ENCODE measurements at regions not wholly inside any gene's neighbourhood (a gene's known extent, or its start where the extent isn't known, plus 50 kb on each side); places are given as distances from the start of the nearest gene placed in this dataset.

GRCh38 chr10:131537281-131537680 is 225.8 kb upstream of the TCERG1L start:
- Mint-ChIP-seq H3K36me3 (ENCODE audit: insufficient read depth, unreplicated experiment) (no peaks in the 10 kb centered on the region), H3K9me3 (ENCODE audit: low read depth, unreplicated experiment) (no peaks in the 10 kb centered on the region), H3K4me1 (ENCODE audit: low read depth, unreplicated experiment) (no peaks in the 10 kb centered on the region), H3K27ac (ENCODE audit: unreplicated experiment) (no peak overlapping the region), H3K27me3 (ENCODE audit: unreplicated experiment) (peaks cover 60% of the 10 kb centered on the region), H3K4me3 (ENCODE audit: low read depth, unreplicated experiment) (no peak overlapping the region)
- BruUV-seq (replicated peaks), result no TSS peak
- TF ChIP-seq CTCF (IDR thresholded peaks at IDR 0.05; ENCODE audit: unreplicated experiment), result no peak
- intact Hi-C loops (cut with micrococcal nuclease; ENCODE audit: unreplicated experiment), result no loop called here
- CTCF ChIA-PET, result no interaction called here
- DNase-seq, result no peak

GRCh38 chr10:131544495-131544894 is 233.0 kb upstream of the TCERG1L start:
- no TSS peak for BruUV-seq (replicated peaks)
- CTCF ChIA-PET, result interaction anchor here (0.6 kb wide), 1 partner anchor 1118 kb away, joined by 3 read pairs; no protein-coding TSS in a partner anchor
- Mint-ChIP-seq H3K27me3 (ENCODE audit: unreplicated experiment) (peaks cover 64% of the 10 kb centered on the region), H3K27ac (ENCODE audit: unreplicated experiment) (no peak overlapping the region), H3K4me3 (ENCODE audit: low read depth, unreplicated experiment) (no peak overlapping the region), H3K36me3 (ENCODE audit: insufficient read depth, unreplicated experiment) (no peaks in the 10 kb centered on the region), H3K9me3 (ENCODE audit: low read depth, unreplicated experiment) (no peaks in the 10 kb centered on the region), H3K4me1 (ENCODE audit: low read depth, unreplicated experiment) (peaks cover 10% of the 10 kb centered on the region)
- no peak for TF ChIP-seq CTCF (IDR thresholded peaks at IDR 0.05; ENCODE audit: unreplicated experiment)
- no peak for DNase-seq
- intact Hi-C loops (cut with micrococcal nuclease; ENCODE audit: unreplicated experiment), result no loop called here

GRCh38 chr10:131546086-131546810 is 234.7 kb upstream of the TCERG1L start:
- H3K9me3 Mint-ChIP-seq (ENCODE audit: low read depth, unreplicated experiment), result no peaks in the 10 kb centered on the region
- peaks cover 47% of the 10 kb centered on the region for H3K27me3 Mint-ChIP-seq (ENCODE audit: unreplicated experiment)
- H3K27ac Mint-ChIP-seq (ENCODE audit: unreplicated experiment), result peak overlapping the region; percentile 28
- H3K4me1 Mint-ChIP-seq (ENCODE audit: low read depth, unreplicated experiment), result peaks cover 10% of the 10 kb centered on the region
- H3K36me3 Mint-ChIP-seq (ENCODE audit: insufficient read depth, unreplicated experiment), result no peaks in the 10 kb centered on the region
- H3K4me3 Mint-ChIP-seq (ENCODE audit: low read depth, unreplicated experiment), result no peak overlapping the region
- DNase-seq, result peak; percentile 69
- CTCF ChIA-PET, result no interaction called here
- BruUV-seq (replicated peaks), result no TSS peak
- intact Hi-C loops (cut with micrococcal nuclease; ENCODE audit: unreplicated experiment), result no loop called here
- no peak for TF ChIP-seq CTCF (IDR thresholded peaks at IDR 0.05; ENCODE audit: unreplicated experiment)

GRCh38 chr10:131547129-131547799 is 235.7 kb upstream of the TCERG1L start:
- H3K4me3 Mint-ChIP-seq (ENCODE audit: low read depth, unreplicated experiment), result no peak overlapping the region
- H3K9me3 Mint-ChIP-seq (ENCODE audit: low read depth, unreplicated experiment), result no peaks in the 10 kb centered on the region
- peaks cover 10% of the 10 kb centered on the region for H3K4me1 Mint-ChIP-seq (ENCODE audit: low read depth, unreplicated experiment)
- no peak overlapping the region for H3K27ac Mint-ChIP-seq (ENCODE audit: unreplicated experiment)
- H3K36me3 Mint-ChIP-seq (ENCODE audit: insufficient read depth, unreplicated experiment), result no peaks in the 10 kb centered on the region
- CTCF ChIA-PET, result no interaction called here
- intact Hi-C loops (cut with micrococcal nuclease; ENCODE audit: unreplicated experiment), result no loop called here
- H3K27me3 Mint-ChIP-seq (ENCODE audit: unreplicated experiment), result peaks cover 37% of the 10 kb centered on the region
- no peak for TF ChIP-seq CTCF (IDR thresholded peaks at IDR 0.05; ENCODE audit: unreplicated experiment)
- DNase-seq, result no peak
- BruUV-seq (replicated peaks), result no TSS peak

All from Calu3 (cell line).